ENCODE measurements at regions not wholly inside any gene's neighbourhood (a gene's known extent, or its start where the extent isn't known, plus 50 kb on each side); places are given as distances from the start of the nearest gene placed in this dataset.

GRCh38 chr10:3999642-4000041, 214.6 kb upstream of the KLF6 start:
- H2AFZ ChIP-seq (ENCODE audit: low read length) = no peak overlapping the region
- H3K27me3 Mint-ChIP-seq (ENCODE audit: low read depth) = no peaks in the 10 kb centered on the region
- no peak overlapping the region for H2BK5ac ChIP-seq (ENCODE audit: insufficient read length, low read length)
- H2AK5ac ChIP-seq (ENCODE audit: insufficient read length, low read length) = no peak overlapping the region
- H2BK20ac ChIP-seq (ENCODE audit: low read depth, low read length, poor library complexity, severe bottlenecking) = no peak overlapping the region
- H3K18ac ChIP-seq (ENCODE audit: insufficient read length, low read depth, low read length) = no peak overlapping the region
- peaks cover 6 to 12% of the 10 kb centered on the region in 2 experiments for H3K4me1 Mint-ChIP-seq
- no peak overlapping the region for H4K91ac ChIP-seq (ENCODE audit: insufficient read length, low read depth, low read length)
- H4K5ac ChIP-seq (ENCODE audit: insufficient read length, low read depth, low read length) = no peak overlapping the region
- no peak overlapping the region for H3K56ac ChIP-seq (ENCODE audit: insufficient read length, low read depth, low read length)
- no peaks in the 10 kb centered on the region for H3K4me1 ChIP-seq (ENCODE audit: insufficient read depth, low read length)
- no peak for DNase-seq
- no peak overlapping the region for H3K14ac ChIP-seq (ENCODE audit: insufficient read depth, low read length)
- no peaks in the 10 kb centered on the region for H4K20me1 ChIP-seq (ENCODE audit: control insufficient read depth, insufficient read depth, insufficient read length)
- H3K4me2 ChIP-seq (ENCODE audit: insufficient read depth, insufficient read length, low read length) = no peak overlapping the region
- H4K8ac ChIP-seq (replicated peaks; ENCODE audit: insufficient read length, low read depth, low read length) = no peak overlapping the region
- H3K4me3 Mint-ChIP-seq = no peak overlapping the region
- H2BK120ac ChIP-seq (ENCODE audit: low read depth, low read length, poor library complexity, severe bottlenecking) = no peak overlapping the region
- TF ChIP-seq CTCF (conservative IDR thresholded peaks at IDR 0.05) = no peak
- no peaks in the 10 kb centered on the region for H3K9me3 ChIP-seq (ENCODE audit: control insufficient read depth, low read depth, low read length)
- H3K23ac ChIP-seq (ENCODE audit: insufficient read length, low read depth, low read length) = no peak overlapping the region
- WGBS (ENCODE audit: extremely low coverage, insufficient read length, low lambda C conversion rate) = no CpG with 5 or more reads among the region's 2 CpGs
- no peaks in the 10 kb centered on the region for H3K27me3 ChIP-seq (ENCODE audit: insufficient read depth, low read length)
- H3K79me2 ChIP-seq (ENCODE audit: insufficient read depth, low read length) = no peaks in the 10 kb centered on the region
- H3K4ac ChIP-seq (ENCODE audit: low read depth, low read length) = no peak overlapping the region
- no peaks in the 10 kb centered on the region for H3K23me2 ChIP-seq (ENCODE audit: insufficient read length, low read depth, low read length, poor library complexity, severe bottlenecking)
- H3K79me1 ChIP-seq (ENCODE audit: insufficient read depth, low read depth, low read length, poor library complexity, severe bottlenecking) = no peaks in the 10 kb centered on the region
- no peak overlapping the region for H3T11ph ChIP-seq (ENCODE audit: low read length)
- H2BK12ac ChIP-seq (ENCODE audit: insufficient read length, low read depth, low read length) = no peak overlapping the region
- H3K9ac ChIP-seq (ENCODE audit: extremely low read depth, insufficient read length, low read length) = no peak overlapping the region
- peaks cover 0 to 8% (median 0%) of the 10 kb centered on the region in 3 experiments; a peak in 3 of 7 replicates for H3K36me3 Mint-ChIP-seq (ENCODE audit: insufficient read depth in 1 of 3, low read depth in 3 of 3)
- no peak overlapping the region for H2BK15ac ChIP-seq (ENCODE audit: low read depth, low read length)
- no peak overlapping the region for H3K27ac ChIP-seq (ENCODE audit: insufficient read length, low read depth, low read length)
- H3K9me3 Mint-ChIP-seq = peaks cover 14 to 15% of the 10 kb centered on the region in 2 experiments
- no peak overlapping the region for H3K27ac Mint-ChIP-seq
